ENCODE measurements at regions not wholly inside any gene's neighbourhood (a gene's known extent, or its start where the extent isn't known, plus 50 kb on each side); places are given as distances from the start of the nearest gene placed in this dataset.
A peak's percentile ranks its signal among the peaks of the same experiment; 100 is the strongest.

GRCh38 chr5:64110222-64110621, 55.4 kb upstream of the RNF180 start:
- no peak for DNase-seq (ENCODE audit: low read depth)
- no peak for TF ChIP-seq CTCF (IDR thresholded peaks at IDR 0.05; ENCODE audit: insufficient read depth, low read depth, low read length, missing control alignments)
- no peak overlapping the region for H3K4me3 ChIP-seq (ENCODE audit: low read length)

- no peak for TF ChIP-seq CTCF (IDR thresholded peaks at IDR 0.05; ENCODE audit: insufficient read depth, low read depth, low read length, missing control alignments)
- no peak overlapping the region for H3K4me3 ChIP-seq (ENCODE audit: low read length)
- no peak for DNase-seq (ENCODE audit: low read depth)
Measured at GRCh38 chr5:64108674-64109073, 57.0 kb upstream of the RNF180 start.

- no peak for DNase-seq (ENCODE audit: low read depth)
- peak; percentile 7 for TF ChIP-seq CTCF (IDR thresholded peaks at IDR 0.05; ENCODE audit: insufficient read depth, low read depth, low read length, missing control alignments)
- no peak overlapping the region for H3K4me3 ChIP-seq (ENCODE audit: low read length)
Measured at GRCh38 chr5:64100203-64100602, 65.4 kb upstream of the RNF180 start.

GRCh38 chr5:64096771-64097170, 68.9 kb upstream of the RNF180 start:
- no peak for TF ChIP-seq CTCF (IDR thresholded peaks at IDR 0.05; ENCODE audit: insufficient read depth, low read depth, low read length, missing control alignments)
- H3K4me3 ChIP-seq (ENCODE audit: low read length) = no peak overlapping the region
- DNase-seq (ENCODE audit: low read depth) = no peak

- no peak for DNase-seq (ENCODE audit: low read depth)
- no peak for TF ChIP-seq CTCF (IDR thresholded peaks at IDR 0.05; ENCODE audit: insufficient read depth, low read depth, low read length, missing control alignments)
- no peak overlapping the region for H3K4me3 ChIP-seq (ENCODE audit: low read length)
Measured at GRCh38 chr5:64077589-64077988, 88.1 kb upstream of the RNF180 start.

GRCh38 chr5:64074533-64074932, 91.1 kb upstream of the RNF180 start:
- H3K4me3 ChIP-seq (ENCODE audit: low read length) = no peak overlapping the region
- peak; percentile 63 for DNase-seq (ENCODE audit: low read depth)
- peak; percentile 76 for TF ChIP-seq CTCF (IDR thresholded peaks at IDR 0.05; ENCODE audit: insufficient read depth, low read depth, low read length, missing control alignments)

- DNase-seq (ENCODE audit: low read depth) = no peak
- TF ChIP-seq CTCF (IDR thresholded peaks at IDR 0.05; ENCODE audit: insufficient read depth, low read depth, low read length, missing control alignments) = no peak
- H3K4me3 ChIP-seq (ENCODE audit: low read length) = no peak overlapping the region
Measured at GRCh38 chr5:64069486-64069885, 96.2 kb upstream of the RNF180 start.

Measured in epithelial cell of esophagus (primary cell).